ENCODE measurements at regions not wholly inside any gene's neighbourhood (a gene's known extent, or its start where the extent isn't known, plus 50 kb on each side); places are given as distances from the start of the nearest gene placed in this dataset.

DNA sequence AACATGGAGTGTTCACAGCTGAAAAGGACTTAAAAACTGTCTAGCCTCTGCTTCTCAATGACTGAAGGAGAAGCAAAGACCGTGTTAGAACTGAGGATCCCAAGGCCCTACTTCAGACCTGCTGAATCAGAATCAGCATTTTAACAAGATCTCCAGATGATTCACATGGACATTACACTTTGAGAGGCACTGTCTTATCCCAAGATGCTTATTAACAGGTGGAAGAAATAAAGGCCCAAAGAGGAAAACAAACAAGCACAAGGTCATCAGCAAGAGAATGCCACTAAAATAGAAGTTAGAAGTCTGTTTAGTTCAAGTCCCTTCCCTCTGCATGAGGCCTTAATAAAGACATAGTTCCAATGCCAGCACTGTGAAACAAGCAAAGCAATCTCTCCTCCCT, 191.4 kb upstream of the BCL6 start:
- DNase-seq, result no peak

DNA sequence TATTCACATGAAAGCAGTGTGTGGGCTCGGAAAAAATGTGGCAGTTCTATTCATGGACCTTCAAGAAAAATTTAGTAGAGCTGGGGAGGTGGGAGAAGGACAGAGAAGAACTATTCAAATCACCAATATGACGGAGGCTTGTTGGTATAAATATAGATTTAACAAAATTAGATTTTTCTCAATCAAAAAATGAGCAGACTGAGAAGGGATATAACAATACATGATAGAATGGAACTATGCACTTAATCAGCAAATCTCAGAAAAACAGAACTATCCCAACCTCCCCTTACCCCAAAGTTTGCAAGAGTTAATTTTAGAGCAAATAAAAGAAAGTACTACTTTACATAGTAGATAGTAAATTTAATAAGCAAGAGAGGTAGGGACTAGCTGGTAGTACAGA, 194.6 kb upstream of the BCL6 start:
- DNase-seq, result no peak

DNA sequence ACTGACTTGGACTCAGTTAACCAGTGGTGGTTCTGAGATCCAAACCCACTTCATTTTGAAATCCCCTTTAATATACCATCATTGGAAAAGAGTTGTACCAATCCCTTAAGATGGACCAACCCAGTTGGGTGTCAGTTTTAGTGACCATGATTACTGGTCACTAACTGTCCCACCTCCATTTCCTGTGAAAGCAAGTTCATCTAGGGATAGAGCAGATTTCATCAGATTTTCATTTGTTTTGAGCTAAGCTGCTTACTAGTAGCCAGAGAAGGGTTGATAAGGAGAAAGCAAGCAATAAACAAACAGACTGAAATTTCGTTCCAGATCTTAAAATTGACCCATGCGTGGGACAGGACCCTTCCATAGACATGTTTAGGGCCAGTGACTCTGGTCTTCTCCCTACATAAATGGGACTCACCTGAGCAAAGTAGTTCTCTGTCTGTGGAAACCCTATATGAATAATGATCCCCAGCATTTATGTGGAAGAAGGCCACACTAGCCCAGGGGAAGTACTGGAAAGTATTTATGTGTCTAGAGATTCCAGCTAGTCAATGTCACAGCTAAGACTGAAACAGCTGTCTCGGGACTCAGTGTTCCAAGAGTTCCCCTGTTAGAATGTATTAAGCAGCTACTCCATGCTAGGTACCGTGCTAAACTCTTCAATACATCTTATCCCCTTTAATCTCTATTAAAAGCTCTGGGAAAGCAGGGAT, 196.0 kb upstream of the BCL6 start:
- no peak for DNase-seq

DNA sequence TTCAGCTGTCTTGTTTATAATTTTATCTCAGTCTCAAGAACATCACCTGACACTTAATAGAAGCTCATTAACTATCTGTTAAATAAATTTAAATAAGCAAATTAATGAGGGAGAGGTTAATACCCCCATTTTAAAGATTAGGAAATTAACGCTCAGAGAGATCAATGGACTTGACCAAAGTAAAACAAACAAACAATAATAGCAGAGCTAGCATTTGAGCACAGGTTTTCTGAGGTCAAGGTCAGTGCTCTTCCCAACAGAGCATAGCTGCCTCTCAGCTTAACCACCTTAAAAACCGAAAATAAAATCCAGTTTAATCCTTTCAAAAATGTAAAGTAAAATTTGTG, 196.6 kb upstream of the BCL6 start:
- no peak for DNase-seq

DNA sequence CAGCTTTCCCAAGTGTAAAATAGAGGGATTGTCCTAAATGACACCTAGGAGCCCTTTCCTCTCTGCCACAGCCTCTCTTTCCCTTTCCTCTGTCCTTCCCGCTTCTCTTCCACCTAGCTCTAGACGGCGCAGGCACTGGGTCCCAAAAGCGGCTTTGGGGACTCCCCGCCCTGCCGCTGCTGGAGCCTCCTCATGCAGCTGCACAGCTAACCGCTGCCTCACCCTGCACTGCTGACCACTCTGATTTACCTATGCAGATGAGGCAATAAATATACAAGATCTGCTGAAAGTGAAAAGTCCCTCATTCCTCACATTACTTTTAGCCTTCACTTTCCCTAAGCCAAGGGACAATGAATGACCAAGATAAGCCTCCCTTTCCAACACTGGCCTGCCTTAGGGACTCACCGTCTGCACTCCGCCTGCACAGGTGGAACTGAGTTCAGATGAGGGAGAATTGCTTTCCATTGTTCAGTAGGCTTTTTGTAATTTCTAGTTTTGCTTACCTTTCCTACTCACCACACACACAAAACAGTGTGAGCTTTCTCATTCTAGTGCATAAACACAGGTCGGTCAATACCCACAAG, 197.5 kb upstream of the BCL6 start:
- no peak for DNase-seq

DNA sequence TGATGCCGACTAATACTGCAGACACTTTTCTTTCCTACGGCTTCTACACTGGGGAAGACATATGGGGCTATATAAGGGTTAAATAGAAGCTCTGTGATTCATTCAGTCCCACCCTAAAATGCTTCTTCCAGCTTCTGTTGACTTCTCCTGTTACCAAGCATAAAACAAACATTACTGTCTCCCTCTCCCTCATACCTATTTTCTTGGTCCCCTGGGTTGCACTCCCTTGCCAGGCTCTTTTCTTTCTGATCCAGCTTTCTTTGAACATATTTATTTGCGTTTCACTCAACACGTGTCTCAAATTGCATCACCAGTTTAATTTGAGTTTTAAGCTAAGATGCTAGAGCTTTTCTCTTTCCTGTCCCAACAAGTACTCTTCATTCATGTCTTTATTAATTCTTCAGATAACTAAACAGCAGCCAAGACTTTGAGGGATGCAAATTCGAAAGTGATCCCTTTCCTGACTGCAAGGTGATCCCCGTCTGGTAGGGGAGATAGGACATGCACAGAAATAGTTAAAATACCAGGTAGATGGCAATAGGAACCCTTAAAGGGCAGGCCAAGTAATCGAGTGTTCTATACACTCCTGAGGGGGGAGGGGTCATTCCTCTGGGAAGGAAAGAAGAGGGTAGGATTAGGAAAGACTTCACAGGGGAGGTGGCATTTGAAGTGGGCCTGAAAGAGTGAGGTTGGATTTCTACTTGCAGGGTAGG, 198.6 kb upstream of the BCL6 start:
- DNase-seq, result no peak

DNA sequence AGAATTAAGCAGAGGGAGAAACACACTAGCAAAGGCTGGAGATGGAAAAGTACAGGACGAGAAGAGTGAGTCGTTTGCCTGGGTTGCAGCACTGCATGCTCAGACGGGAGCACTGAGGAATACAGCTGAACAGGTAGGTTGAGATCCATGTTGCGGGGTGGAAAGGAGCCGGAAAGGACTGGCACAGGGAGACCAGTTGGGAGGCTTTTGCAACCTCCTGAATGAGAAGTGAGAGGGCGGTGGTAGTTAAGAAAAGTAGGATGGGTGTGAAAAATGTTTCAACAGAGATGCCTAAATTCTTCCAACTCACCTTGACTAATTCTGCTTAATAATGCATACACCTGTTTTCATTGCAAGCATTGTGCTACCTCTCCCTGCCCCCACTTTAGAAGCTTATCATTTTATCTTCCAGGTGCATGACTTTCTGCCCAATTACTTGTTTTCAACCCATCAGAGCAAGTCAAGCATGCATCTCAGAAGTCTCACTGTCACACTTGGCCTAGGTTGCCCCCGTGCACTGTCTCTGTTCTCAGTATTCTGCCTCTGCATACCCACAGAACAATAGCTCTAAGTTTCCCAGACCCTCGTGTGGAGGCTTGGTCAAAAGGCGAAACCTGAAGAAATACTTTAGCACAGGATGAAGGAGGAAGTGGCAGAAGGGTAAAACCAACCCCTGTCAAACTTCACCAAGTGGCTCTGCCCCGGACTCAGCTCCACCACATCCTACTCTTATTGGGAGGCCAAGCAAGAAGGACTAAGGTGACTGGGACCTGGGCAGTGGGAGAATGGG, 199.3 kb upstream of the BCL6 start:
- no peak for DNase-seq

DNA sequence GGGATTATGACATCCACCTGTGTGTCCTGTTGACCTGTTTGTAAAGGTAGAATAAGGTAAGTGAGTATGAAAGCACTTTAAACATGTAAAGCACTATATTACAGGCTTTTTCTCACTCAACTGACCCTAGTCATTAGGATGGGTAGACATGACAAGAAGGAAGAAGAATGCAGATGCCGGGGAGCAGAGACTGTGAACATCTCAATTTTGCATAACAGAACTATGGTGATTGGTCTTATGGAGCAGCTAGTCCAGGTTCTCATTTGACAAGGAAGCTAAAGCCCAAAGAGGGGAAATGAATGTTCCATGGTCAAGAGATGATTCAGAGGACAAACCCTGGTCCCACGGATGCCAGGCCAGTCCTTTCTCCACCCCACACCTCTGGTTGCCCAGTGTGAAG, 200.1 kb upstream of the BCL6 start:
- DNase-seq, result no peak

DNA sequence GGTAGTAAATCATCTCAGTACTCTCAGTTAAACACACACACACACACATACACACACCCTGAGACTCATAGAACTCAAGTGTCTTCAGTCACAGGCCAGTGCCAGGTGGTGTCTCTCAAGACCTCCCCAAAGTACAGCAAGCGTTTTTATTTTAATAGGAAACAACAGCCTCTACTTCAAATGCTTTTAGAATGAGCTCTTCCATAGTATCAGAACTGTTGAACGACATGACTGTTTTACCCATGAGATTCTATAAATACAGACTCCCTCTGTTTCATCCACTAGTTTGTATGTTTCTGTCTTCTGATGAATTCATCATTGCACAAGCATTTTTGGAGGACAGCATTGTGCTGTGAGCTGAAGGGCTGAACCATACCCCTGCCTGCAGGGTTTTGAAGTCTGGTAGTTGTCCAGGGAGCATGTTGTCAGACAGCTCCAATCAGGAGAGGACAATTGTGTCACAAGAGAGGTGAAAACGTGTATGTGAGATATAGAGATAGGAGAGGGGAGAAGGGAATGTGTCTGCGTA, 201.0 kb upstream of the BCL6 start:
- no peak for DNase-seq

DNA sequence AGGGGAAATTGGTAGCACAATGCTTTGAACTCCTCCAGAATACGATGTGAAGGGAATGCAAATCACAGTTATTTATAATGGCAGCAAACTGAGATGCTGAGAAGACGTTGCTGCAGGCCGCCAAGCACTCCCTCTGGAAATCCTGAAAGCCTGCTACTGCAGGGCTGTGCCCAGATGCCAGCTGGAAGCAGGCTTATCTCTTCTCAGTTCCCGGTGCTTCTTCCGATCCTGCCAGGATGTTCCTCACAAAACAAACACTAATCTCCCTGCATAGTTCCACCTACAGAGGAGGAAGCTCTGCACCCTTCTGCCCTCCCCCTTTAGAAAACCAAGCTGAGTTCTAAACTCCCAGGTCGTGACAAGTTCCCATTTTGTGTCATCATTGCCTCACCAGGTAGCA, 201.7 kb upstream of the BCL6 start:
- no peak for DNase-seq

DNA sequence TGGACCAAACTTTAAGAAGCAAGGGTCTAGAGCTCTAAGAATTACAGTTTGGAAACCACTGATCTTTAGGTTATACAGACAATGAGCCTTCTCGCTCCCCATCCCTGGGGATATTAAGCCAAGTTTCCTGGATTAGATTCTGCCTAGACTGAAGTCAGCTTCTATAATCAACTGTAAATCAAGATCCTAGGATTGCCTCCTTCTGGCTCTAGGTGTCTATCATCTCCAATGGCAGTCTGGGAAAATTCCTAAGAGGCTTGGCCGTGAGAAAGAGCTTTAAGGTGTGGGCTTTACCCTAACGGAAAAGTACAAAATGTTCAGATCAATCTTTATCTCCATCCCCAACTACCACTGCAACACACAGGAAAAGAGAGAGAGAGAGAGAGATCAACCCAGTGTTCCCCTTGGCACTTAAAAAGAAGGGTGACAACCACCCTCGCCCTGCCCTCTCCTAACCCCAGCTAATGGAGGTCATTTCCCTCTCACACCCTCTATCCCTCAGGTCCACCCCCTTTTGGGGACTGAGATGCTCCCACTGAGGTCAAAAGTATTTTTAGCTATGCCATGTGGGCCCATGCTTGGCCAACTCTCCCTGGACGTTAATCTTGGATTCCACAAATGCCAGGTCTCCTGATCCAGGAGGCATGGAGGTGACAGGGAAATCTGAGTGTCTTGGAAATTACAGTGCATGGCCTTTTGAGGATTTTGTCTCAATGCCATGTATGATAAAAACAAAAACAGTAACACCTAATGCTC, 202.8 kb upstream of the BCL6 start:
- DNase-seq, result no peak

DNA sequence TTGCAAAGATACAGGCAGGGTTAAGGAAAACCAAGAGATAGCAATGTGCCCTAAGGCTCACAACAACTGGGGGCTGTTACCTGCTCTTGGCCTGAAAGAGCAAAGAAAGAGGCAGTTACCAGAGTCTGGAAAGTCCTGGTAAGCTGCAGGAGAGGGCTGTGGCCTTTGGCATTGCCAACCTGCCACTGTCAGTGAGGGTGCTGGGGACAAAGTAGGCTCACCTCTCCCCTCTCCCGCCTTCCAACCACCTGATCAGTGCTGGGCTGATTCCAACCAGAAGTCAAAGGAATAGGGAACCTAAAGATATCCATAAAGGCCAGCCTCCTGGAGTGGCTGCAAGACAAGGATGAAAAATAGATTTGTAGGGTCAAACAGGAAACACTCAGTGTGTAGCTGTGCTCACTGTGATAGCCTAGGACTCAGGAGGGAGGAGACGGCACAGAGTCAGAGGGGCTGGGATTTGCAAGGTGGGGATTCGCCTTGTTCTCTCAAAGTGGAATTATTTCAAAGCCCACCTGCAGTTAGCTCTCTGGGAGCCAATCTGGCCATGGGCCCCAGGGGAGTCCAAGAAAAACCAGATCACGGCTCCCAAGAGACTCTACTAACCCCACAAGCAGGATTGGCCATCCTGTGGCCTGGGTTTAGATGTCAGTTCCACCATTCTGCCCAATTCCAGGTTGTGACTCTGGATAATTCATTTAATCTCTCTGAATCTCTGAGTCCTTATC, 204.0 kb upstream of the BCL6 start:
- DNase-seq, result no peak

DNA sequence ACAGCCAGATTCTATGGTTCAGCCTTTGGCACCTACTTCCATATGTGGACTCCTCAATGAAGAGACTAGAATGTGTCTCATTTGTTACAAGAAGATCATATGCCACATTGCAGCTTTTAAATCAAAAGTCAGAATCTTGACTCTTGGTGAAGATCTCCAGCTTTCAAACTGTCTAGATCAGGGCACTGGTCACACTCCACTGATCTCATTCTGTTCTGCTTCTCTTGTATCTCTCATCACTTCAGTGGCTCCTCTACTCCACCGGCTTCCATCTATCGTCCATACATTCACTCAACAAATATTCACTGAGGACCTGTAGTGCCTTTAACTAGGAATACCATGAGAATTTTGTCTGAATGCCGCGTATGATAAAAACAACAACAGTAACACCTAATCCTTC, 203.3 kb upstream of the LPP start:
- DNase-seq, result no peak

DNA sequence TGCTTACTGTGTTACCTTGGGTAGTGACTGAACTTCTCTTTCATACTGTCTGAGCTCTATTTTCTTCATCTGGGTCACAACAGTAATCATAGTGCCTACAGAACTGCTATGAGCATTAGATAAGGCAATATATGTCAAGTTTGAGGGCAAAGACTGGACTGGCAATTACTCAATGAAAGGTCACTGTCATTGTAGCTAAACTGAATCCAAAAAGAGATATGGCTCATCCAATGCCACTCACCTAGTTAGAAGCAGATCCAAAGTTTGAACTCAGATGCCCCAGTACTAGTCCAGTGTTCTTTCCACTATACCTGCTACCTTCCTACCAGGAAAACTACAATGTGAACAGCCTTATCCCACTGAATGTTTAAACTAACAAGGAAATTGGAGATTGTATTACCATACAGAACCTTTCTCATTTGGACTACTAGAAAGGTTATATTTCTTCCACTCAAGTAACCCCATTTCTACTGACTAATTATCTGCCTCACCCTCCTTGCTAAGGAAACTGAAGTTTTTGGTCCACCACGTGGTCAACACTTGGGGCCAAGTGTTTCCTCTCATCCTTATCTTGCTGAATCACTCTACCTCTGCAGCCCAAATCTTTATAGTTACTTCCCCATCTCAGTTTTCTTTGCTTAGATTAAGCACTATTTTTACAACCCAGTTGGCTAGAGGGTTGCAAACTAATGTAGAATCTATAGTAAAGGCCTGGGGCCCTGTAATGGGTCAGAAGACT, 202.3 kb upstream of the LPP start:
- DNase-seq, result no peak

DNA sequence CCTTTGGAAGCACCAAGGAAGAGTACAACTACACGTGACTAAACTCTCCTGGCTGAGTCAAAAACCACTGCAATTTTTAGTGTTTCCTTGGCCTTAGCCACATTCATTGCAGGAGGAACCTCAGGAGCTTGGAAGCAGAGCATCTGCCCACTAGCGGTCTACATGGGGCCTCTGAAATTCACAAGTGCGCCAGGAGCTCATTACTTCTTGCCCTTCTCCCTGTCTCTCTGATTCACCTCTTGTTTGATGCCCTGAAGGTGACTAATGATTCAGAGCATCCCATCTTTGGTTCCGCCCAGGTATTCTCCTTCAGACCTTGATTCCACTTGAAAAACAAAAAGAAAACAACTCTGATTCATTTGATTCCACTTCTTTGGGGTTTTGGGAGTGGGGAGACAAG, 201.1 kb upstream of the LPP start:
- no peak for DNase-seq

DNA sequence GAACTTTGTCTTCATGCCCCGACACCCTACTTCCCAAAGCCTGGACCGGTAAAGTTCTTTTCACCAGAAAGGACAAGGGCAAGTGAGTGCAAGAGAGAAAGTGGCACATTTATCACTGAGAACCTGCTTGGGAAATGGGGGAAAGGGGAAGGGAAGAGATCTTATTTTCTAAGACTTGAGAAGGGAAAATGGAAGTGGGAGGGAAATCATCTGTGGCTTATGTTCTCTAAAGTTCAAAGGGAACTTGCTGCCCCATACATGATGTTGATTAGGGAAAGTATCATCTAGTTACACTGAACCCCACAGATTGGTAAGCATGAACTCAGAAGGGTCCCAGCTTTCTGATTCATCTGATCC, 199.5 kb upstream of the LPP start:
- no peak for DNase-seq

DNA sequence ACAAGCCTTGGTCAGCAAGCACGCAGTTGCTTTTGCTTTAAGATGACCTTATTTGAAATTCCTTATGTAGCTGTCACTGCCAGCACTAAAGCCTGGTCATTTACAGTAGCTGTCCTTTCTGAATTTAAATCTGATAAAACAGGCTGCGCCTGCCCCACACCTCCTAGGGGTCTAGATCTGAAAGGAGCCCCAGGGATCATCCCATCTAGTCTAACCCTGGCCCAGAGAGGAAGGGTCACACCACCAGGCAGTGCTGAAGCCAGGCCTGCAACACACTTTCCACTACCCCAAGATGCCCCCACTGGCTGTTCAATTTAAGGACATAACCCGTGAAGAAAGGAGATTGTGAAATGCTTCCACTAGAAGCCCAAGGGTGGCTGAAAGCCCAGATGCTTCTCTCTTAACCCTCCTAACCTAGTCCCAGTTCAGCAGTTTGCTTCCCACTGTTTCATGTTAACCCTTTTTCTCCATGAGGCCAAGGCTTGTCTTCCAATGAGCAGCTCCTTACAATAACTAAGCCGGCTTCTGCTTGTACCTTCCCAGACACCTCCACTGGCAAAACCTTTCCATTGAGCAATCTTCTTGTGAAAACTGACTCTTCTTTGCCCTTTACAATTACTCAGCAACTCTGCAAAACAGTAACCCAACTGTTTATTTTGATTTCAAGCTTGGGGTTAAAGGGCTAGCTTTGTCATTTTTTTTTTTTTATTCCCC, 198.9 kb upstream of the LPP start:
- DNase-seq, result no peak

DNA sequence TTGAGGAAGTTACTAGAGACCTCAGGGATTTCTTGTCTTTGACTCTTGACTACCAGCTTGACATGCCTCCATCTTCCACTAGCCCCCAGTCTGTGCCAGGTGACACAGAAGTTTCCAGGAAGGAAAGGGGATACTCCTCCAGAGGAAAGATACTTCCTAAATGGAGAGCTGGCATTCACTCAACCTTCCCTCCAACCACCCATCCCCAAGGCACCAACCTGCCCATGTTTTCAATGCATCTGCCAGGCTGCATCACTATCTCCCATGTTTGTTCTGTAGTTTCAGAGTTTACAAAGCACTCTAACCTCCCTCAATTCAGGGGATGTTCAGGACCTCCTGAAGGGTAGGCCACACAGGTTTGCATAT, 198.4 kb upstream of the LPP start:
- DNase-seq, result no peak

DNA sequence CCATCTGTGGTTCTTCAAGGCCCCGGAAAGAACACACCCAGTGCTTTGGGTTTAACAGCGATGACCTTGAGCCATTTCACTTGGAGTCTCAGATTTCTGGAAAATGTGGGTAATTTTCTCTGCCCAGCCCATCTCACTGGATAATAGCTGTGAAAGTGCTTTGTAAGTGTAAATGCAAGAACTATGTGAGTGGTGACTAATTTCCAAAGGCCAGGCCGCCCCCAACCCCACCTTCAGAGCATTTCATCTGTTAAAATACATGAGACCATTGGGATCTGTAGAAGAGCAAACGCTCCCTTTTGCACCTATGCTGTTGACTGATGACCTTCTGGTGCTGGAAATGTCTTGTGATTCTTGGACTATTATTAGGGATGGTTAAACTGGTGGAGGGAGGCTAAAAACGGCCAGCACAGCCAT, 196.8 kb upstream of the LPP start:
- no peak for DNase-seq

DNA sequence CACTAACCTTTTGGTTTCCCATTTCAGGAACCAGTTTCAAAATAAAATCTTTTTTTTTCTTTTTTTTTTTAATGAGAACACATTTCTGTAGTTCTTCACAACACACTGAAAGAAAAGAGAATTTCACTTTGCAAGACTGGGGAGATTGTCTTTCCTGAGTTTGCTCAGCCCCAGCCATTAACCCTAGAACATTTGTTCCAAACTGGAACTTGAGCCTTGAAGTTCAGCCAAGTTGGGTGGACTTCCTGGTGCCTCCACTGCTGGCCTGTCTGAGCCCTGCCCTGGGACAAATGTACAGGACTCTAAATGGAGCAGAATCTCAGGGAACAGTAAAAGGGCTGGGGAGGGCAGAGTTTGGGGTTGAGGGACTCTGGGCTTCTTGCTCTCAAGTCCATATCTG, 196.4 kb upstream of the LPP start:
- DNase-seq, result no peak

Data from NCI-H2081 treated with DMSO at 0.1 percent for 48 hours (cell line).